K562 (cell line): ENCODE measurements at regions not wholly inside any gene's neighbourhood (a gene's known extent, or its start where the extent isn't known, plus 50 kb on each side); places are given as distances from the start of the nearest gene placed in this dataset.

Experiments used
- ATAC-seq: fragments of 200-7000 bp; cut with Tn5 transposase; 3 replicates; pipeline ENCODE4 v1.9.1; 2020; ENCODE audit warnings: moderate library complexity
- BruUV-seq: library from RNA; stranded (reverse); fragments of 400-500 nt; replicated peaks from 2 replicates; lab custom pipeline; 2021; lab: Mats Ljungman, UMichigan
- CTCF ChIA-PET: fragments of 300-600 bp; formaldehyde crosslinking; extraction: SDS; loops from one replicate; lab custom pipeline; 2021; ENCODE audit warnings: low intra/inter-chr PET ratio; lab: Yijun Ruan, JAX
- POLR2A ChIA-PET: fragments of 300-600, 350-650 bp; sonication (Branson Sonifier 250); formaldehyde crosslinking; extraction: SDS; loops from one replicate; lab custom pipeline; 2021; ENCODE audit warnings: antibody characterized with exemption, inconsistent platforms; lab: Yijun Ruan, JAX
- DNase-seq, 4 experiments: peaks; one replicate each; pipeline versions ENCODE4 v3.0.0 to v3.0.0-alpha.2; 2011 to 2018; ENCODE audit warnings: low spot score in 3 of 4, mixed read lengths in 3 of 4; ENCODE audit errors: extremely low read depth in 1 of 4
- FAIRE-seq: peaks from 2 replicates; lab custom pipeline; 2011; peaks lifted over from hg19 to GRCh38; lab: Jason Lieb, UNC
- H2AFZ ChIP-seq: 2 replicates; pipeline ENCODE4 v1.6.0; 2011; ENCODE audit warnings: low read depth, low read length, control low read depth, inconsistent platforms
- H3K27ac ChIP-seq: fragments of 200-600 bp; 3 replicates; pipeline ENCODE4 v1.8.0; 2011; ENCODE audit warnings: low read depth, mild to moderate bottlenecking, control low read depth, inconsistent platforms, low read length, moderate library complexity, mixed read lengths; ENCODE audit errors: extremely low read depth
- H3K27me3 ChIP-seq, 2 experiments: fragments of 300-600 bp in 1 of 2; 2 replicates in 1 of 2; 3 replicates in 1 of 2; pipeline versions ENCODE4 v1.6.0 to v1.8.0; 2011; ENCODE audit warnings: inconsistent platforms in 2 of 2, low read length in 2 of 2, mild to moderate bottlenecking in 1 of 2, mixed read lengths in 1 of 2, moderate library complexity in 1 of 2; ENCODE audit not compliant: control insufficient read depth in 2 of 2, insufficient read depth in 2 of 2
- H3K36me3 ChIP-seq: fragments of 300-600 bp; 3 replicates; pipeline ENCODE4 v1.8.0; 2011; ENCODE audit warnings: mild to moderate bottlenecking, low read length, inconsistent platforms; ENCODE audit not compliant: control insufficient read depth, insufficient read depth
- H3K4me1 ChIP-seq, 2 experiments: fragments of 200-600 bp in 1 of 2; replicated peaks in 1 of 2; 2 replicates in 1 of 2; 3 replicates in 1 of 2; pipeline versions ENCODE4 v1.5.1 to v1.8.0; 2011; ENCODE audit warnings: inconsistent platforms in 2 of 2, low read length in 2 of 2, mild to moderate bottlenecking in 1 of 2, mixed read lengths in 1 of 2, moderate library complexity in 1 of 2; ENCODE audit not compliant: control insufficient read depth in 2 of 2, insufficient read depth in 2 of 2
- H3K4me2 ChIP-seq: 2 replicates; pipeline ENCODE4 v1.6.1; 2011; ENCODE audit warnings: low read length, control low read depth, inconsistent platforms, mixed read lengths; ENCODE audit not compliant: insufficient read depth
- H3K4me3 ChIP-seq: fragments of 200-600 bp; sonication (generic), shearing (Covaris generic); 2 replicates; pipeline ENCODE4 v1.5.1; 2016; ENCODE audit warnings: control low read depth, inconsistent platforms
- H3K79me2 ChIP-seq: fragments of 200-600 bp; 3 replicates; pipeline ENCODE4 v1.8.0; 2011; ENCODE audit warnings: low read length, inconsistent platforms; ENCODE audit not compliant: control insufficient read depth, insufficient read depth
- H3K9ac ChIP-seq, 2 experiments: 2 replicates each; pipeline versions ENCODE4 v1.6.0 to v1.6.1; 2011; ENCODE audit warnings: low read depth in 2 of 2, low read length in 2 of 2, control low read depth in 1 of 2, inconsistent platforms in 1 of 2, mild to moderate bottlenecking in 1 of 2, mixed read lengths in 1 of 2; ENCODE audit not compliant: insufficient read depth in 1 of 2
- H3K9me1 ChIP-seq: one replicate; pipeline ENCODE4 v1.6.0; 2011; ENCODE audit warnings: inconsistent platforms, mild to moderate bottlenecking, low read length, moderate library complexity; ENCODE audit not compliant: control insufficient read depth, insufficient read depth
- H3K9me3 ChIP-seq: replicated peaks from 2 replicates; pipeline ENCODE4 v1.5.1; 2011; ENCODE audit warnings: low read depth, low read length, inconsistent platforms; ENCODE audit not compliant: control insufficient read depth, insufficient read depth
- H4K20me1 ChIP-seq: replicated peaks from 2 replicates; pipeline ENCODE4 v1.6.1; 2011; ENCODE audit warnings: low read length, inconsistent platforms, mixed read lengths; ENCODE audit not compliant: control insufficient read depth, insufficient read depth
- BDP1 ChIP-seq: IDR thresholded peaks from 3 replicates; pipeline ENCODE4 v1.6.1; 2011; ENCODE audit not compliant: insufficient read length, insufficient read depth
- CBX5 ChIP-seq: IDR thresholded peaks from 2 replicates; pipeline ENCODE4 v1.6.1; 2014; ENCODE audit warnings: low read depth, borderline replicate concordance
- EHMT2 ChIP-seq: fragments of 450-650 bp; IDR thresholded peaks from 2 replicates; pipeline ENCODE4 v1.6.1; 2018; ENCODE audit warnings: antibody characterized with exemption
- ELF2 ChIP-seq: fragments of 250-450 bp; sonication (Bioruptor Pico); IDR thresholded peaks from 2 replicates; pipeline ENCODE4 v1.5.0; 2021; ENCODE audit warnings: mild to moderate bottlenecking
- FOXA3 ChIP-seq, 2 experiments: fragments of 450-650 bp in 1 of 2; sonication (generic) in 1 of 2; formaldehyde crosslinking; IDR thresholded peaks in 1 of 2; conservative IDR thresholded peaks in 1 of 2; 2 replicates each; pipeline versions ENCODE4 v1.4.0 to v1.8.0; 2020 to 2022; ENCODE audit warnings: mild to moderate bottlenecking in 2 of 2, missing genetic modification reagents in 1 of 2
- ILK ChIP-seq: fragments of 450-650 bp; IDR thresholded peaks from 2 replicates; pipeline ENCODE4 v1.6.1; 2016; ENCODE audit warnings: missing genetic modification characterization, low read depth, mild to moderate bottlenecking, missing compliant biosample characterization, moderate library complexity, borderline replicate concordance
- IRF1 ChIP-seq: sonication (generic); formaldehyde crosslinking; IDR thresholded peaks from 2 replicates; pipeline ENCODE4 v1.8.0; 2022; ENCODE audit warnings: missing genetic modification reagents, mild to moderate bottlenecking, borderline replicate concordance
- KDM2B ChIP-seq: fragments of 250-450 bp; sonication (Bioruptor Pico); IDR thresholded peaks from 2 replicates; pipeline ENCODE4 v1.8.0; 2021; ENCODE audit warnings: mild to moderate bottlenecking, moderate library complexity
- KDM4B ChIP-seq, 2 experiments: fragments of 450-650 bp in 1 of 2; sonication (generic) in 1 of 2; IDR thresholded peaks; 2 replicates each; pipeline ENCODE4 v1.6.1; 2016 to 2017; ENCODE audit warnings: borderline replicate concordance in 2 of 2, antibody characterized with exemption in 1 of 2, low read depth in 1 of 2, mild to moderate bottlenecking in 1 of 2
- L3MBTL2 ChIP-seq: fragments of 450-650 bp; IDR thresholded peaks from 2 replicates; pipeline ENCODE4 v1.6.1; 2016; ENCODE audit warnings: mild to moderate bottlenecking, moderate library complexity
- MLLT1 ChIP-seq, 2 experiments: fragments of 450-650 bp; IDR thresholded peaks; 2 replicates each; pipeline ENCODE4 v1.6.1; 2016
- POU5F1 ChIP-seq: fragments of 150-350 bp; IDR thresholded peaks from 2 replicates; pipeline ENCODE4 v1.6.1; 2014; ENCODE audit warnings: borderline replicate concordance, low read length, low read depth, mild to moderate bottlenecking; ENCODE audit not compliant: partially characterized antibody
- RBM14 ChIP-seq: fragments of 200-400 bp; formaldehyde crosslinking; IDR thresholded peaks from 2 replicates; pipeline ENCODE4 v1.6.1; 2018; ENCODE audit warnings: low read depth, mild to moderate bottlenecking, low read length, moderate library complexity, borderline replicate concordance; ENCODE audit not compliant: insufficient read depth
- SRSF1 ChIP-seq: fragments of 200-400 bp; formaldehyde crosslinking; IDR thresholded peaks from 2 replicates; pipeline ENCODE4 v1.6.1; 2017; ENCODE audit warnings: mild to moderate bottlenecking, low read depth, low read length, moderate library complexity
- ZC3H11A ChIP-seq: IDR thresholded peaks from 2 replicates; pipeline ENCODE4 v1.6.1; 2012; ENCODE audit warnings: low read depth, low read length, improper control_type of control experiment
- WGBS: fragments of 100-300 bp; shearing (Covaris generic); methylation state at CpG from one replicate; pipeline ENCODE4 v1.1.6; 2016; ENCODE audit warnings: low coverage, mixed read lengths; ENCODE audit not compliant: insufficient coverage; ENCODE audit errors: missing lambda C conversion rate; 5-methylcytosine and 5-hydroxymethylcytosine counted together
- in situ Hi-C: fragments of 300-500 bp; cut with MboI; formaldehyde crosslinking; loops from 4 replicates; pipeline ENCODE4 v1.15.0; 2018; ENCODE audit warnings: inconsistent platforms, mixed read lengths
- intact Hi-C: fragments of 100-400 bp; cut with micrococcal nuclease; formaldehyde crosslinking; loops from 2 replicates; pipeline ENCODE4 v1.14.2; 2022

- TF ChIP-seq L3MBTL2, result no peak
- no peak for TF ChIP-seq KDM2B (CRISPR knock-in tag)
- TF ChIP-seq EHMT2, result no peak
- no peak for TF ChIP-seq BDP1
- no peak for TF ChIP-seq SRSF1
- no peak for TF ChIP-seq MLLT1 (IDR thresholded peaks at IDR 0.05)
- no peak for TF ChIP-seq ILK (tag)
- TF ChIP-seq ELF2 (CRISPR knock-in tag), result no peak
- TF ChIP-seq FOXA3 (CRISPR knock-in tag; conservative IDR thresholded peaks at IDR 0.05 in 1 of 2, IDR thresholded peaks at IDR 0.05 in 1 of 2), result no peak
- TF ChIP-seq KDM4B (IDR thresholded peaks at IDR 0.05; ENCODE audit: borderline replicate concordance in 2 of 2, low read depth in 1 of 2), result no peak
- TF ChIP-seq POU5F1, result no peak
- TF ChIP-seq CBX5, result no peak
- TF ChIP-seq ZC3H11A, result no peak
- no peak for TF ChIP-seq IRF1 (CRISPR knock-in tag)
- TF ChIP-seq RBM14, result no peak
- TF ChIP-seq, all 486 proteins: peak for 0
- H3K4me3 ChIP-seq, result no peak overlapping the region
- no peaks in the 10 kb centered on the region for H4K20me1 ChIP-seq
- no peak overlapping the region for H3K9ac ChIP-seq
- BruUV-seq, result no TSS peak
- H3K27me3 ChIP-seq, result no peaks in the 10 kb centered on the region; a peak in 1 of 5 replicates
- H3K9me1 ChIP-seq, result no peaks in the 10 kb centered on the region
- FAIRE-seq (no peak), ATAC-seq (no peak), DNase-seq (no peak)
- in situ Hi-C loops, result no loop called here
- ChIA-PET POLR2A (no interaction called here), CTCF (no interaction called here)
- no peak overlapping the region for H3K27ac ChIP-seq
- no peaks in the 10 kb centered on the region for H3K79me2 ChIP-seq
- intact Hi-C loops, result no loop called here
- no peaks in the 10 kb centered on the region for H3K4me1 ChIP-seq
- H2AFZ ChIP-seq, result no peak overlapping the region
- H3K36me3 ChIP-seq, result no peaks in the 10 kb centered on the region
- no peaks in the 10 kb centered on the region for H3K9me3 ChIP-seq
- 0% methylated on average over 3 of the region's 3 CpGs for WGBS
- no peak overlapping the region for H3K4me2 ChIP-seq
Observed at GRCh38 chr13:80244574-80244973, 96.4 kb downstream of the SPRY2 start.
